ENCODE measurements at regions not wholly inside any gene's neighbourhood (a gene's known extent, or its start where the extent isn't known, plus 50 kb on each side); places are given as distances from the start of the nearest gene placed in this dataset.

DNA sequence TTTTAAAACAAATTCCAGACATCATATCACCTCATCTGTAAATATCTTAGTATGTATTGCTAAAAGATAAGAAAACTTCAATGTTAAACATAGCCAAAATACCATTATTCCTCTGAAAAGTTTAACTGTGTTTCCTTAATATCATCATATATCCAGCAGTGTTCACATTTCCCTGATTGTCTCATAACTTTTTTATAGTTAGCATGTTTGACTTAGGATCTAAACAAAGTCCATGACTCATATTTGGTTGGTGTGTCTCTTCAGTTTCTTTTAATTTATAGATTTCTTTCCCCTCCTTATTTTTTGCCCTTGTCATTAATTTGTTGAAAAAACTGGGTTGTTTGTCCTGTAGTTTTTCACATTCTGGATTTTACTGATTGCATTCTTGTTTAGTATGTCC, 163.0 kb downstream of the RPS12 start:
- DNase-seq, result no peak

DNA sequence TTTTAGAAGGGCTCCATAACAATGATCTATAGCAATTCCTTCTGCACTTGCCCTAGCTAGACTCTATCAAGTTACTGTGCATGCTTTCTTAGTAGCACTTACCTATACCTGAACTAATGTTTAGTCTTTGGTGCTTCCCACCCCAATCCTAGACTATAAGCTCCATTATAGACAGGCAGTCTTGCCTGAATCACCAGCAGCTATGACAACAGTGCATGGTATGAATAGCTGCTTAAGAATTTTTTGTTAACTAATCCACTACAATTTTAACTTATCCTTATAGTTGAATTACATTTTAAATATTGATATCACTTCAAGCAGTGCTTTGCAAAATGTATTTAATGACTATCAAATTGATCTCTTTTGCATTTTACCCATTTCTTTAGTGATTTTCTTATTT, 164.3 kb downstream of the RPS12 start:
- no peak for DNase-seq

- DNase-seq, result no peak
Observed at GRCh38 chr6:132993738-132994137, 179.4 kb downstream of the RPS12 start.

GRCh38 chr6:132995009-132995408, 180.6 kb downstream of the RPS12 start:
- no peak for DNase-seq

GRCh38 chr6:132995432-132995831, 181.1 kb downstream of the RPS12 start:
- DNase-seq, result no peak

DNA sequence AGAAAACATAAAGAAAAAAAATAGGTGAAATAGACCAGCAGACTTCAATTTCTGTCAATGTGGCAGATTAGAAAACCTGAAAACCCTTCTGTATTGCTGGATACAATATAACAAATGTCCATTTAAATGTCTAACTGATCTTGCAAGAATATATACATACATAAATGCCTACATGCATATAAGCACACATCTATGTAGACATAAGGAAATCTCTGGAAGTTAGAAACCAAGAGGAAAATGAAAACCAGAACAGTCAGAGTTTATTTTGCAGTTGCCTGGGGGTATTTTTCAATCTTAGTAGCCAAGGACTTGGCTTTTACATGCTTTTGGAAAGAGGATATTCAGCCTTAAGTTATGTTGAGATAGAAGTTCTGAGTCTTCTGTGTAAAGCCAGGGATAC, 184.0 kb downstream of the RPS12 start:
- no peak for DNase-seq

GRCh38 chr6:133001040-133001565, 186.7 kb downstream of the RPS12 start:
- DNase-seq, result no peak

- DNase-seq, result no peak
Observed at GRCh38 chr6:133004304-133004884, 190.0 kb downstream of the RPS12 start.

DNA sequence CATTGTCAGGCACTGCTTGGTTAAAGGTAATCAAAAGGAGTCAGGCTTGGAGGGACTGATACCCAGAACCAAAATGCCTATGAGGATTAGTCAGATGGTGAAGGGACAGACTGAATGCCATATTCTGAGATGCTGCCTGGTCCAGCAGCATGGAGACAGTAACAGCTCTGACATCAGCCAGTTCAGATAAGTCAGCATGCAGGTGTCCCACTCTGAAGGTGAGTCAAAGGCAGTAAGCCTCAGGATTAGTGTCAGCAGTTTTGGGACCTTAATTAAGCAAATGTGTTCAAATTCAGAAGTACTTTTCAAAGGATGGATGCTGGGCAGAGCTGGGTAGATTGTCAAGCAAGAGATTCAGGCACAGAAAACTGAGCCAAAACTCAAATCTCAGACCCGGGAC, 198.4 kb downstream of the RPS12 start:
- DNase-seq, result no peak

DNA sequence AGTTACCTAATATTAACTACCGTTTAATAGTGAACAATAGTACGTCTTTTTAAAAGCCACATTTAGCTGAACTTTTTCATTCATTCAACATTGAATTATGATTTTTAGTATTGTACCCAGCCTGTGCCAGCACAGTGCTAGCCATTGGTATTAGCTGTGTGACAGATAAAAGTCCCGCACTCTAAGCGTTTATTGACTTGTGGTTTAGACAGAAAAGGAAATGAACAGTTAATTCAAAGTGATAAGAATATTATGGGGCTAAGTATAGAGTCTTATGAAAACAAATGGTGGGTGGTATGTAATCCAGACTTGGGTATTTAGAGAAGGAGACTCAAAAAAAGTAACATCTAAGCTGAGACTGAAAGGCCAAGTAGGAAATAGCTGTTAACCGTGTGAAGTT, 202.3 kb downstream of the RPS12 start:
- DNase-seq, result no peak

DNA sequence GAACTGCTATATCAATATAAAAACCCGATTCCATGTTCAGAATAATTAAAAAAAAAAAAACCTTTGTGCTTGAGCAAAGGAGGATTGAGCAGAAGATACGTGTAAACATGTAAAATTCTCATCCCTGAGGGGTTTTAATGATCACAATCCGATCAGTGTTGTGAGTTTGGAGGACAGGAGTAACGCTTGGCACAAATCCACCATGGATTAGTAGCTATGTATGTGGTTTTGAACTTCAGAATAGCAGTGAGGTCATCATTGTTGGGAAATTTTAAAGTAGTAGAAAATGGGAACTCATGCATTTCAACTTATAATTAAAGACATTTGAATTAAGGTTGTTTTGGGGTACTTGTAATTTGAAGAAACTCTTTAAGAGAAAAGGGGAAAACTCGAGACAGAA, 203.2 kb downstream of the RPS12 start:
- DNase-seq, result no peak

- DNase-seq, result no peak
Observed at GRCh38 chr6:133026705-133027104, 212.3 kb downstream of the RPS12 start.

DNA sequence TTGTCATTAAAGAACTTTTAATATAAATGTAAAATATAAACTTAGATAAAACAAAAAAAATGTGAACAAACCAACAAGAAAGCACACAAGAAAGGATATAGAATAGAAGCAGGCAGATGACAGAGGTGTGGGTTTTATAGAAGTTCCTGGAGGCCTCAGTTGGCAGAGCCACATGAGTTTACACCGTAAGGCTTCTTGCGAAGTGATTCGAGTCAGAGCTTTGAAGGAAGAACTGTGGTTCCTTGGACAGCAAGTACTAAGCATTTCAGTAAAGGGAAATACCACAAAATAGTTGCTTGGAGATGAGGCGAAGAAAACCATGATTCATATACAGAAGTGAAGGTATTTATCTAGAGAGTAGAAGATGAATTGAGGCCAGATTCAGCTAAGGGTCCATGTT, 207.9 kb upstream of the EYA4 start:
- DNase-seq, result no peak

GRCh38 chr6:133034509-133035206, 206.5 kb upstream of the EYA4 start:
- no peak for DNase-seq

DNA sequence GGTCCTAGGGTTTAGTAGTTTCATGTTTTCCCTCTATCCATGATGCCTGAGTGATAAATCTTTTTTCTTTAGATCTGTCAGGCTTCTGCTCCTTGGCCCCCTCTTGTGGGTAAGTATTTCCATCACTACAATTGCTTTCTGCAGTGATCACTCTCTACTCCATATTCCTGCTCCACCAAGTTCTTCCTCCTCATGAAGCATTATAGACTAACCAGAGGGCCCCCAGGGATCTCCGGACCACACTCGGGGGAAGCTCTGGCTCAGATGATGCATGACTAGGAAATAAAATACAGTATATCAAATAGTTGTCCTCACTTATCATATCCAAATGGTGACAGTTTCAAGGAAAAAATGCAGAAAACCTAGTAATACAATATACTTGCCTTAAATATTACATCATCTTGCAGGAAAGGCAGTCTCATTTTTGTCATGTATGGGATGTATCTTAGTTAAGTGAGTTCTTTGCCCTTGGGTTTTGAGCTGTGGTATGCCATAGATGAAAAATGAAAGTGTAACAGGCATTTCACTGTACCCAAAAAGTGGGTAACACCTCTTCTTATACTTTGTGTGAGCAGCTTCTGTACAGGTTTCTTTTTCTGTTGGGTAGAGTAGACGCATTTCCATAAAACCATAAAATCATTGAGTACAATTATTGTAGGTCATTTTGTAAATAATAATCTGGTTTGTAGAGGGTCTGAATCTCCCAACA, 200.9 kb upstream of the EYA4 start:
- DNase-seq, result no peak

- no peak for DNase-seq
Observed at GRCh38 chr6:133040803-133041419, 200.2 kb upstream of the EYA4 start.

- DNase-seq, result no peak
Observed at GRCh38 chr6:133042550-133043120, 198.5 kb upstream of the EYA4 start.

GRCh38 chr6:133046576-133046975, 194.6 kb upstream of the EYA4 start:
- DNase-seq, result no peak

GRCh38 chr6:133047065-133047665, 194.0 kb upstream of the EYA4 start:
- DNase-seq, result no peak

DNA sequence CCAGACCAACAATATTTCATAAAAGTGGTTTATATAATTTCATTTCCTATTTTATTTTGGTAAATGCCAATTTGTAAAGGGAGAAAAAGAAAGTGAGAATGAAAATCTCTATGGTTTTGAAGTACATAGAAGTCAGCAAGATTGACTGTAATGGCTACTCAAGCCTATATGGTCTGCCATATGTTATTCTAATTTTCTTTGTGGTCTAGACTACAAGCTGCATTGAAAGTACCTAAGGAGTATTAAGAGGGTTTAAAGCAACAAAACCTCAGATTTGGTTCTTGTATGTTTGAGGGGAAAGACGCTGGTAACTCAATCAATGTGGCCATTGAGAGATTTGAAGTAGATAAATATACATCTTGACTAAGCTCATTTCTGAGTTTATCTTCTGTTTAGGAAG, 193.5 kb upstream of the EYA4 start:
- no peak for DNase-seq

- DNase-seq, result no peak
Observed at GRCh38 chr6:133051240-133051639, 189.9 kb upstream of the EYA4 start.

- no peak for DNase-seq
Observed at GRCh38 chr6:133052465-133052864, 188.7 kb upstream of the EYA4 start.

DNA sequence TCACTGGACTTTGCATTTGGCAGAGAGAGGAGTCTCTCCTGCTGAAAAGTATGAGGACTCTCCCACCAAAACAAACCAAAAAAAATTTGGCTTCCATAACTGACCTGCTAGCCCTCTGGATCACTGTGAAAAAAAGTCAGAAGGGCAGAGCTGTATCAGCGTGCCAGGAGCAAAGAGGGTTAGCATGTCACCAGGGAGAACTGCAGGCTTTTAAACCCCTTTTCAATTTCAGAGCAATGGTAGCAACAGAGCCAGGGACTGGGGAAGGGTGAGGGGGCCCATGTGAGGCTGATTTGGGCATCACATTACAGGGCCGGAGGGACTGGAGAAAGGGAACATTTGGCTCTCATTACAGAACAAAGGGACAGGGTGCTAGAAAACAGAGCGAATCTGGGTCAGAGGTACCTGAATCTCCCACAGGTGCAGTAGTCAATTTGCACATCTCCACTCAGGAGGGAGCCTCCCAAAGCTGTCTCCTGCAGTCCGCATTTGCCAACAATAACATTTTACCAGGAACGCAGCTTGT, 185.7 kb upstream of the EYA4 start:
- DNase-seq, result no peak

All from CD4-positive, alpha-beta T cell treated with Interleukin-12 subunit alpha and Interleukin-12 subunit beta, for 1 hour (primary cell).